ENCODE measurements at regions not wholly inside any gene's neighbourhood (a gene's known extent, or its start where the extent isn't known, plus 50 kb on each side); places are given as distances from the start of the nearest gene placed in this dataset.
A peak's percentile ranks its signal among the peaks of the same experiment; 100 is the strongest.

DNA sequence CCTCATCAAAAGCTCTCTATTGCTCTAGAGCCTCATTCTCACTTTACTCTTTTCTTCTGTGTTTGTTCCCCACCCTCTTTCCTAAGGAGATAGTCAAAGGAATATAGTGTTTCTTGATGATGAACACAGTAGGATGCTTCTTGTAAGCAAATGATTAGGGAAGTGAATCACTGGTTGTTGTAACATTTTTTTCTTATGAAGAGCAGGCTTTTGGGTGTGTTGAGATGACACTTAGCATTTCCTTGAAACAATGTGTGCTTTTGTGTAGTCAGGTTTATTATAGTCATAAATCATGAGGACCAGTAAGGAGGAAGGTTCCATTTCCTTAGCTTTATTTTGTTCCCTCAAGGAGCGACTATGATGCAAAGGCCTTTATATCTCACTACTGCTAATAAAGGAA is 1991.3 kb upstream of the C9orf72 start:
- Histone ChIP-seq H3K4me2 (ENCODE audit: low read length) (no peak overlapping the region), H3K4me3 (replicated peaks in 1 of 2; ENCODE audit: low read depth in 1 of 2, low read length in 2 of 2) (no peak overlapping the region), H3K9me3 (ENCODE audit: control insufficient read depth in 1 of 2, insufficient read depth in 1 of 2, low read depth in 1 of 2, low read length in 2 of 2) (no peaks in the 10 kb centered on the region; a peak in 2 of 4 replicates), H3K79me2 (ENCODE audit: insufficient read depth, low read length) (no peaks in the 10 kb centered on the region), H2AFZ (ENCODE audit: low read depth, low read length, poor library complexity, severe bottlenecking) (no peak overlapping the region), H4K20me1 (ENCODE audit: insufficient read depth) (no peaks in the 10 kb centered on the region), H3K4me1 (ENCODE audit: control insufficient read depth in 1 of 2, insufficient read depth in 2 of 2, low read length in 2 of 2) (no peaks in the 10 kb centered on the region), H3K9ac (ENCODE audit: low read length) (no peak overlapping the region), H3K9me2 (ENCODE audit: insufficient read depth) (no peaks in the 10 kb centered on the region), H3K36me3 (ENCODE audit: control insufficient read depth in 1 of 2, insufficient read depth in 2 of 2, low read length in 2 of 2) (no peaks in the 10 kb centered on the region), H3K27ac (ENCODE audit: low read depth, low read length) (no peak overlapping the region), H3K27me3 (ENCODE audit: insufficient read depth, low read length) (no peaks in the 10 kb centered on the region)
- ChIA-PET POLR2A (no interaction called here), RAD21 (ENCODE audit: low non-redundant PET in 1 of 2, low total read pairs in 2 of 2, uncharacterized antibody in 2 of 2, unreplicated experiment in 2 of 2) (no interaction called here), CTCF (no interaction called here)
- BruUV-seq (replicated peaks): no TSS peak
- peak; percentile 27; the same call in 1 of the 2 replicates for ATAC-seq
- TF ChIP-seq POLR2AphosphoS5 (IDR thresholded peaks at IDR 0.05; ENCODE audit: low read depth, low read length) (no peak), ATF3 (IDR thresholded peaks at IDR 0.05) (no peak), ZFX (IDR thresholded peaks at IDR 0.05) (no peak), SIN3A (IDR thresholded peaks at IDR 0.05; ENCODE audit: low read depth) (no peak), EGR1 (IDR thresholded peaks at IDR 0.05; ENCODE audit: low read depth) (no peak), JUND (IDR thresholded peaks at IDR 0.05) (no peak), EZH2phosphoT487 (IDR thresholded peaks at IDR 0.05; ENCODE audit: borderline replicate concordance) (no peak), POLR2A (IDR thresholded peaks at IDR 0.05; ENCODE audit: borderline replicate concordance, extremely low read depth, insufficient read depth, insufficient read length) (no peak), YY1 (IDR thresholded peaks at IDR 0.05; ENCODE audit: extremely low read depth, insufficient replicate concordance, low read depth, low read length) (no peak), FOSL1 (IDR thresholded peaks at IDR 0.05; ENCODE audit: low read depth) (no peak)
- TF ChIP-seq, protein P1, sequence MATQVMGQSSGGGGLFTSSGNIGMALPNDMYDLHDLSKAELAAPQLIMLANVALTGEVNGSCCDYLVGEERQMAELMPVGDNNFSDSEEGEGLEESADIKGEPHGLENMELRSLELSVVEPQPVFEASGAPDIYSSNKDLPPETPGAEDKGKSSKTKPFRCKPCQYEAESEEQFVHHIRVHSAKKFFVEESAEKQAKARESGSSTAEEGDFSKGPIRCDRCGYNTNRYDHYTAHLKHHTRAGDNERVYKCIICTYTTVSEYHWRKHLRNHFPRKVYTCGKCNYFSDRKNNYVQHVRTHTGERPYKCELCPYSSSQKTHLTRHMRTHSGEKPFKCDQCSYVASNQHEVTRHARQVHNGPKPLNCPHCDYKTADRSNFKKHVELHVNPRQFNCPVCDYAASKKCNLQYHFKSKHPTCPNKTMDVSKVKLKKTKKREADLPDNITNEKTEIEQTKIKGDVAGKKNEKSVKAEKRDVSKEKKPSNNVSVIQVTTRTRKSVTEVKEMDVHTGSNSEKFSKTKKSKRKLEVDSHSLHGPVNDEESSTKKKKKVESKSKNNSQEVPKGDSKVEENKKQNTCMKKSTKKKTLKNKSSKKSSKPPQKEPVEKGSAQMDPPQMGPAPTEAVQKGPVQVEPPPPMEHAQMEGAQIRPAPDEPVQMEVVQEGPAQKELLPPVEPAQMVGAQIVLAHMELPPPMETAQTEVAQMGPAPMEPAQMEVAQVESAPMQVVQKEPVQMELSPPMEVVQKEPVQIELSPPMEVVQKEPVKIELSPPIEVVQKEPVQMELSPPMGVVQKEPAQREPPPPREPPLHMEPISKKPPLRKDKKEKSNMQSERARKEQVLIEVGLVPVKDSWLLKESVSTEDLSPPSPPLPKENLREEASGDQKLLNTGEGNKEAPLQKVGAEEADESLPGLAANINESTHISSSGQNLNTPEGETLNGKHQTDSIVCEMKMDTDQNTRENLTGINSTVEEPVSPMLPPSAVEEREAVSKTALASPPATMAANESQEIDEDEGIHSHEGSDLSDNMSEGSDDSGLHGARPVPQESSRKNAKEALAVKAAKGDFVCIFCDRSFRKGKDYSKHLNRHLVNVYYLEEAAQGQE (IDR thresholded peaks at IDR 0.05; ENCODE audit: low read depth): no peak
- intact Hi-C loops (cut with micrococcal nuclease): no loop called here
- DNase-seq (ENCODE audit: low read depth, low spot score): no peak
